ENCODE measurements at regions not wholly inside any gene's neighbourhood (a gene's known extent, or its start where the extent isn't known, plus 50 kb on each side); places are given as distances from the start of the nearest gene placed in this dataset.

DNA sequence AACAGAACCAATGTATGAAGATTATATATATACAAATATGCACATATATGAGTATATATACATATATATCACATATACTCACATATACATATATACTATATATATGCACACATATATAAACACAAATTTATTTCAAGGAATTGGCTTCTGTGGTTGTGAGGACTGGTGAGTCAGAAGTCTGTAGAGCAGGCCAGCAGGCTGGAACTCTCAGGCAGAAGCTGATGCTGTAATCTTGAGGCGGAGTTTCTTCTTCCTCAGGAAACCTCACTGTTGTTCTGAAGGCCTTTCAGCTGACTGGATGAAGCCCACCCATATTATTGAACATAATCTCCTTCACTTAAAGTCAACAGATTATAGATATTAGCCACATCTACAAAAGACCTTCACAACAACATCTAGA, 143.9 kb upstream of the CREB1 start:
- H3K4me1 ChIP-seq (ENCODE audit: control insufficient read depth, insufficient read depth, low read length): no peaks in the 10 kb centered on the region
- no peaks in the 10 kb centered on the region for H3K36me3 ChIP-seq (ENCODE audit: control insufficient read depth, insufficient read depth, low read length)
- no peak overlapping the region for H3K27ac ChIP-seq (ENCODE audit: low read depth, low read length)
- H3K27me3 ChIP-seq (ENCODE audit: control insufficient read depth, insufficient read depth, low read length): no peaks in the 10 kb centered on the region
- no peak overlapping the region for H3K9ac ChIP-seq (ENCODE audit: low read length)
- H3K4me3 ChIP-seq (ENCODE audit: low read length): no peak overlapping the region

DNA sequence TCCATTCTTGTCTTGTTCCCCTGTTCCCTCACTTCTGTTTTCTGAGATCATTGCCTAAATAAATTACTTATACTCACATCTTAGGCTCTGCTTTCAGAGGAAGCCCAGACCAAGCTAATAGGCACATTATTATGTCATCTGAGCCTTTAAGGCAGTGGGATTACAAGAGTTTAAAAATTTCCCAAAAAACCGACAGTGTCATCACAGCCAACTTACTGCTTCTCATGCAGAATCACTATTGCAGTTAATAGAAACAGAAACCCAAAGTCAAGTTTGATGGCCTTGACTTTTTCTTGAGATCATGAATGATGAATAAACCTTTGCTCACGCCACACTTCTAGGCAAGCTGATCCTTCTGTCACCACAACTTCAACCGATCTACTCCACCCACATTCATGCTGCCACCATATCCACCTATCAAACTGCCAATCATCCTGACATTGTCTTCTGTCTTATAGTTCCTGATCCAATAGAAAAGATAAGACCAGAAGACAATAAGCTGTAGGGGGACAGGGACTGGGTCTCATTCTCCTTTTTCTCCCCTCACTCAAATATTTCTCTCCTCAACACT, 142.7 kb upstream of the CREB1 start:
- Histone ChIP-seq H3K9ac (ENCODE audit: low read length) (no peak overlapping the region), H3K4me3 (ENCODE audit: low read length) (no peak overlapping the region), H3K4me1 (ENCODE audit: control insufficient read depth, insufficient read depth, low read length) (no peaks in the 10 kb centered on the region), H3K27ac (ENCODE audit: low read depth, low read length) (no peak overlapping the region), H3K36me3 (ENCODE audit: control insufficient read depth, insufficient read depth, low read length) (no peaks in the 10 kb centered on the region), H3K27me3 (ENCODE audit: control insufficient read depth, insufficient read depth, low read length) (no peaks in the 10 kb centered on the region)

DNA sequence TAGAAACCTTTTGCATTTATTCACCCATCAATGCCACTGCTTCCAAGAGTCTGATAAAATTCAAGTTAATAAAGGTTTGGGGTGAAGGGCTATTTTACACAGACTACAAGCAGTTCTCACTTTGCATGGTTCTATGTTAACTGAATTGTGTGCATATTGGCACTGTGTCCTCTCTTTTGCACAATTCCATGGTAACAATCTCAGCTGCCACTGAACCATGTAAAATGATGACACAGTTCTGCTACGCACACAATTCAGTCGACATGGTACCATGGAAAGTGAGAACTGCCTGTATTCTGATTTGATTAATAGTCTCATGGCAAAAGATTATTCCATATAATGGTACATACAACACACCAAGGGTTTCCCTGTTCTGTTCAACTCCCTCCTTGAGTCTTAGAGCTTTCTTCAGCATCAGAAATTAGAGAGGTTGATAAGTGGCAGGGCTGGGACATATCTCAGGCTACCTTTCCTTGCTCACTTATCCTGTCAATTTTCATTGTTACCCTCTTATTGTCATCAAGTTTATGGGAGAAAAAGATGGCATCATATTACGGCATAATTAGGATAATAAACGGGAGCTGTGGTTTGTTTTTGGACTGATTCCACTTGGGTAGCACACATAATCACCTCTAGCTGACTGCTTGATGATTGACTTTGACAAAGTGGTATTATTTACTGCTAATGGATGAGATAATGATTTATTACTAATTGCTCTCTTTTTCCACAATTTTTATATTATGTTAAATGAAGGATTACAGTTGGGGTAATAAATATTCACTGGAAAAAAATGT, 139.3 kb upstream of the CREB1 start:
- H3K27me3 ChIP-seq (ENCODE audit: control insufficient read depth, insufficient read depth, low read length): no peaks in the 10 kb centered on the region
- no peak overlapping the region for H3K27ac ChIP-seq (ENCODE audit: low read depth, low read length)
- H3K4me3 ChIP-seq (ENCODE audit: low read length): no peak overlapping the region
- H3K4me1 ChIP-seq (ENCODE audit: control insufficient read depth, insufficient read depth, low read length): no peaks in the 10 kb centered on the region
- no peaks in the 10 kb centered on the region for H3K36me3 ChIP-seq (ENCODE audit: control insufficient read depth, insufficient read depth, low read length)
- no peak overlapping the region for H3K9ac ChIP-seq (ENCODE audit: low read length)

DNA sequence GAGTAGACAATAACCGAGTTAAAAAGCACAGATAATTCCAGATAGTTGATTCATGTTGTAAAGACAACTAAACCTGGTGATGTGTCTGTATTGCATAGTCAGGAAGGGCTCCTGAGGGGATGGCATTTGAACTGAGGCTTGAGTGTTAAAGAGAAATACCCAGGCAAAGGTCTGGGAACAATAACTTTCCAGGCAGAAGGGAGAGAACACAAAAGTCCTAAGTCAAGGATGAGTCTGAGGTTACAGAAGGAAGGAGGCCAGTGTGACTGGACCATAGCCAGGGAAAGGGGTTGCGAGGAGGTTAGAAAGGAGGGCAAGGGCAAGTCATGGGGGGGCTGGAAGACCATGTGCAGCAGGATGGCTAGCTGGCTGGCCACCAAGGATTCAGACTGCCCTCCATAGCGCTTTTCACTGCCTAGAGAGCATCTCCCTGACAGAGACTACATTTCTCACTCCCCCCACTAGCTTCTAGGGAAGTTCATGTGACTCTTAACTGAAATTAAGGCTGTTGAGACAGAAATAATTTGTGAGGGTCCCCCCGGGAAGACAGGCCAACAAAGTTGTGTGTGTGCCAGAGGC, 135.5 kb upstream of the CREB1 start:
- H3K9ac ChIP-seq (ENCODE audit: low read length): no peak overlapping the region
- no peaks in the 10 kb centered on the region for H3K27me3 ChIP-seq (ENCODE audit: control insufficient read depth, insufficient read depth, low read length)
- H3K4me3 ChIP-seq (ENCODE audit: low read length): no peak overlapping the region
- H3K27ac ChIP-seq (ENCODE audit: low read depth, low read length): no peak overlapping the region
- no peaks in the 10 kb centered on the region for H3K4me1 ChIP-seq (ENCODE audit: control insufficient read depth, insufficient read depth, low read length)
- no peaks in the 10 kb centered on the region for H3K36me3 ChIP-seq (ENCODE audit: control insufficient read depth, insufficient read depth, low read length)

DNA sequence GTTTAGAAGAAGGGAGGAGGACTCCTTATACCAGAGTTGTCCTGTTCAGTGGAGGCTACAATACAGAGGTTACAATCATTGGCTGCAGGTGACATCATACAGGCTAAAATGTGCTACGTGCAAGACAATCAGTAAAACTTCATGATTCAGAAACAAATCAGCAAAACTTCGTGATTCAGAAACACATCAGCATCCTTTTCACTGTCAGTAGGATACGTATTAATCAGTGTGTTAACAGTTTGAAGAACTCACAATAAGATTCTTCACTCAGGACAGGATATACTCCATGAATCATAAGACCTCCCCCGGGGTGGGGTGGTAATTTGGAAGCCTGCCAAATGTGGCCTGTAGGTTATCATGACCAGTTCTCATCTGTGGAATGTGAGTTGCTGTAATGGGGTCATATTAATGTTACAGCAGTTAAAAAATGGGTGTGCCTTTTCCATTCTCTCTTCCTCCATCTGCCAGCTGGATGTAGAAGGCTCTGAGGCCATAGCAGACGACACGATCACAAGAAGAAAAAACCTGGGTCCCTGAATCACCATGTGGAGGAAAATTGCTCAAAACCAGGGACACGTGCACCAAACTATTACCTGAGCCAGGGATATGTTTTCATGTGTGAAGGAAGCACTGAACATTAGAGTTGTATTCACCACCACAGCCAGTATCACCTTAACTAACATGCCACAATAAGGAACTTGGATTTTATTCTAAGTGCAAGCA, 134.8 kb upstream of the CREB1 start:
- H3K36me3 ChIP-seq (ENCODE audit: control insufficient read depth, insufficient read depth, low read length): no peaks in the 10 kb centered on the region
- H3K4me3 ChIP-seq (ENCODE audit: low read length): no peak overlapping the region
- H3K27me3 ChIP-seq (ENCODE audit: control insufficient read depth, insufficient read depth, low read length): no peaks in the 10 kb centered on the region
- no peaks in the 10 kb centered on the region for H3K4me1 ChIP-seq (ENCODE audit: control insufficient read depth, insufficient read depth, low read length)
- no peak overlapping the region for H3K9ac ChIP-seq (ENCODE audit: low read length)
- H3K27ac ChIP-seq (ENCODE audit: low read depth, low read length): no peak overlapping the region

DNA sequence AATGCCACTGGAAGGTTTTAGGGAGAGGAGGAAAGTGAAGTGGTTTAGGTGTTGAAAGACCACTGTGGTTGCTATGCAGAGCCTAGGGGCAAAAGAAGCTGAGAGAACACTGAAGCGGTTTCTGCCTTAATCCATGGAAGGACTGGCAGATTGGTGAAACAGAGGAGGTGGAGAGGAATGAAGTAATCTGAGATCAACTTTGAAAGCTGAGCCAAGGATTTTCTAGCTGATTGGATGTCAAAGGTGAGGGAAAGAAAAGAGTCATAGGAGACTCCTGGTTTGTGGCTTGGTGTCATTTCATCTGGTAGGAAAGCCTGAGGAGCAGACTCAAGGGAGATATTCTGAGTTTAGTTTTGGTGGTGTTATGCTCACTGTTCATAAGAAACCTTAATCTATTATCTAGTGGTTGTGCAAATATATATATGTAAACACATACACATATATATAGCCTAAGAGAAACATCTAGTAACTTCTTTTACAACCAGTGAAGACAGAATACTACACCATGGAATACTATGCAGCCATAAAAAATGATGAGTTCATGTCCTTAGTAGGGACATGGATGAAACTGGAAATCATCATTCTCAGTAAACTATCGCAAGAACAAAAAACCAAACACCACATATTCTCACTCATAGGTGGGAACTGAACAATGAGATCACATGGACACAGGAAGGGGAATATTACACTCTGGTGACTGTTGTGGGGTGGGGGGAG, 134.1 kb upstream of the CREB1 start:
- Histone ChIP-seq H3K9ac (ENCODE audit: low read length) (no peak overlapping the region), H3K4me1 (ENCODE audit: control insufficient read depth, insufficient read depth, low read length) (no peaks in the 10 kb centered on the region), H3K4me3 (ENCODE audit: low read length) (no peak overlapping the region), H3K27ac (ENCODE audit: low read depth, low read length) (no peak overlapping the region), H3K27me3 (ENCODE audit: control insufficient read depth, insufficient read depth, low read length) (no peaks in the 10 kb centered on the region), H3K36me3 (ENCODE audit: control insufficient read depth, insufficient read depth, low read length) (no peaks in the 10 kb centered on the region)

DNA sequence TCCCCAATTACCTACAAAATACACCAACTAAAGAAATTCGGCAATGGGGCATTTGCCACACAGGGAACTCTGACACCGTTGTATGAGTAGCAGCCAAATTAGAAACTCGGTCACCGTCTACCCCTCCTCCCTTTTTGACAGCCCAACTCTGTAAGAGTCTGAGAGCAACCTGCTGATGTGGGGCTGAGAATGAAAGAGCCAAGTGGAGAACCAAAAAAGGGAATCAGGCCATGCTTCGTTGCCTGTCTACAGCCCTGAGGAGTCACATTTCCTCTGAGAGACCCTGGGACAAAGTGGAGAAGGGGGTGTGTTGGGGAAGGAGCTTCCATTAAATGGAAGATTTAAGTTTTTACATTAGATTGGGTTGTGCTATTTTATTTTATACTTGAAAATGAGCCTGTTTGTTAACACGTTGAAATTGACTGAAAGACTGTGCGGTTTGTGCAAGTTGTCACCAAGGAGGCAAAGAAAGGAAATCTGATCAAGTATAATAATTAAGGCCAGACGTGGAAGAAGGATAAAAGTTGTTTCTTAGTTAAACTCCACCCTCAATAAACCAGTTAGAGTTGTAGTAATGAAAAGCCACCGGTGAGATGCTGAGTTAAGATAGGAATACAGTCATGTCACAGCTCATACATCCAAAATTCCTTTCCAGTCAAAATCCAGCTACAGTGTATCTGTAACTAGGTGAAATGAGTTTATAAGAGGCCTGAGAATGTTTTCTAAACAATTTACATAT, 131.7 kb upstream of the CREB1 start:
- Histone ChIP-seq H3K4me1 (ENCODE audit: control insufficient read depth, insufficient read depth, low read length) (no peaks in the 10 kb centered on the region), H3K27me3 (ENCODE audit: control insufficient read depth, insufficient read depth, low read length) (no peaks in the 10 kb centered on the region), H3K27ac (ENCODE audit: low read depth, low read length) (no peak overlapping the region), H3K9ac (ENCODE audit: low read length) (no peak overlapping the region), H3K36me3 (ENCODE audit: control insufficient read depth, insufficient read depth, low read length) (no peaks in the 10 kb centered on the region), H3K4me3 (ENCODE audit: low read length) (no peak overlapping the region)

DNA sequence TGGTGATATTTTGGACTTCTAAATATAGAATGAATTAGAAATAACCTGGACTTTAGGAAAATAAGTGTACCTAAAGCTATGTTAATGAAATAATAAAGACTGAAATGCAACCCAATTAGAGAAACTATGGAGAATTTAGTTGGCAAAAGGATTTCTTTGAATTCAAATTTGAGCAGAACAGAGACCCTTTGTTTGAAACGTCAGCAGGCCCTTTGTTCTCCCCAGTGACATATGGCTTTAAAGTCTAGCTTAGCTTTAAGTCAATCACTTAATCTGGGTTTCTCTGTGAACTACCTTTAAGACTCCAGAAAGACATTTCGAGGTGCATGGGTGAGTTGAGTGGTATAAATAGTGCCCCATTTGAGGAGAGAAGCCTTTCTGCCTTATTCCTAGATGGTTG, 130.5 kb upstream of the CREB1 start:
- Histone ChIP-seq H3K27ac (ENCODE audit: low read depth, low read length) (no peak overlapping the region), H3K27me3 (ENCODE audit: control insufficient read depth, insufficient read depth, low read length) (no peaks in the 10 kb centered on the region), H3K36me3 (ENCODE audit: control insufficient read depth, insufficient read depth, low read length) (no peaks in the 10 kb centered on the region), H3K4me3 (ENCODE audit: low read length) (no peak overlapping the region), H3K4me1 (ENCODE audit: control insufficient read depth, insufficient read depth, low read length) (no peaks in the 10 kb centered on the region), H3K9ac (ENCODE audit: low read length) (no peak overlapping the region)

DNA sequence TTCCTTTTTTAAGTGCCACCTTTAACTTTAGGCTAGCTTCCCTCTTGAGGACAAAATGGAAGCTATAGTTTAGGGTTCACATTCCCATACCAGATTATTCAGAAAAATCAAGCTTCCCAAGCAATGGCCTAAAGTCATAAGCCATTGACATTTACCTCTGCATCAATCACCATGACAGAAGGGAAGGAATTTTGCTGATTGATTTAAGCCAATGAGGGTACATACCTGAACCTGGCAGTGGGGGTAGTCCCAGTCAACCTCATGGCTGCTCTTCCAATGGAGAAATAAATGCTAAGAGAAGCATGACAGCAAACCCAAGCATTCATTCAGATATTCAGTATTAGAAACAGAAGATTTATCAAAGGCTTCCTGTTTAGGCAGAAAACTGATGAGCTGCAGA, 128.4 kb upstream of the CREB1 start:
- no peak overlapping the region for H3K27ac ChIP-seq (ENCODE audit: low read depth, low read length)
- no peak overlapping the region for H3K4me3 ChIP-seq (ENCODE audit: low read length)
- no peak overlapping the region for H3K9ac ChIP-seq (ENCODE audit: low read length)
- no peaks in the 10 kb centered on the region for H3K27me3 ChIP-seq (ENCODE audit: control insufficient read depth, insufficient read depth, low read length)
- no peaks in the 10 kb centered on the region for H3K36me3 ChIP-seq (ENCODE audit: control insufficient read depth, insufficient read depth, low read length)
- no peaks in the 10 kb centered on the region for H3K4me1 ChIP-seq (ENCODE audit: control insufficient read depth, insufficient read depth, low read length)

DNA sequence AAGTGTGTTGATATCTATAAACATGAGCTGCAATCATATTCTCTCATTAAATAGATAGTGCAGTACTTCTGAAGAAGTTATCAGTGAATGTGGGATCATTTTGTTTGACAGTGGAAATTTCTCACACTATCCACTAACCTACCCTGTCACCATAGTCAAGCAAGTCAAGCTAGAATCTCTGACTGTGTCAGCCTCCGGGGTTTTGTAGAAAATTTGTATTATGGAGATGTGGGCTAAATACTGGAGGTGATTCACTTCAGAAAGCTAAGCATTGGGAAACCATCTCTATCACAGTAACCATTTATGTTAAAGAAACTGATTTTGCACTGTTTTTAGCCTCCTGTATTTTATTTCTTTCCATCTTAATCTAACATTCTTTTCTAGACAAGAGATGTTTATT, 126.6 kb upstream of the CREB1 start:
- H3K36me3 ChIP-seq (ENCODE audit: control insufficient read depth, insufficient read depth, low read length): no peaks in the 10 kb centered on the region
- no peak overlapping the region for H3K27ac ChIP-seq (ENCODE audit: low read depth, low read length)
- H3K4me1 ChIP-seq (ENCODE audit: control insufficient read depth, insufficient read depth, low read length): no peaks in the 10 kb centered on the region
- H3K9ac ChIP-seq (ENCODE audit: low read length): no peak overlapping the region
- H3K4me3 ChIP-seq (ENCODE audit: low read length): no peak overlapping the region
- H3K27me3 ChIP-seq (ENCODE audit: control insufficient read depth, insufficient read depth, low read length): no peaks in the 10 kb centered on the region

DNA sequence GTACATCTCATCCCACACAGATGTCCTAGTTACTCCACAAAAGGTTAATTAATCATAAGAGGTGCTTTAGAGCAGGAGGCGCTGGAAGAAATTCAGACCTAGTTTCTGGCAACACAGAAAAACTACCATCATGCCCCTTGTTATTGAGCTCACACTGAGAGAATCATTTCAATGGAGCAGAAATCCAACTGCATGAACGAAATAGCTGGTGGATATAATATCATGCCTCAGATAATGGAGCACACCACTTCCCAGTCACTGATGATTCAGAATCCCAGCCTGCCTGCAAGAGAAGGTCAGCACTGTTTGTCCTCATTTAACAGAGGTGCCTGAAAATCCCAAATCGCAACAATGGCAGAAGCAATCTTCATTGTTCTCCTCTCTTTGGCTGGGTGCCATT, 125.8 kb upstream of the CREB1 start:
- Histone ChIP-seq H3K27me3 (ENCODE audit: control insufficient read depth, insufficient read depth, low read length) (no peaks in the 10 kb centered on the region), H3K36me3 (ENCODE audit: control insufficient read depth, insufficient read depth, low read length) (no peaks in the 10 kb centered on the region), H3K4me1 (ENCODE audit: control insufficient read depth, insufficient read depth, low read length) (peaks cover 6% of the 10 kb centered on the region), H3K9ac (ENCODE audit: low read length) (no peak overlapping the region), H3K4me3 (ENCODE audit: low read length) (no peak overlapping the region), H3K27ac (ENCODE audit: low read depth, low read length) (no peak overlapping the region)

DNA sequence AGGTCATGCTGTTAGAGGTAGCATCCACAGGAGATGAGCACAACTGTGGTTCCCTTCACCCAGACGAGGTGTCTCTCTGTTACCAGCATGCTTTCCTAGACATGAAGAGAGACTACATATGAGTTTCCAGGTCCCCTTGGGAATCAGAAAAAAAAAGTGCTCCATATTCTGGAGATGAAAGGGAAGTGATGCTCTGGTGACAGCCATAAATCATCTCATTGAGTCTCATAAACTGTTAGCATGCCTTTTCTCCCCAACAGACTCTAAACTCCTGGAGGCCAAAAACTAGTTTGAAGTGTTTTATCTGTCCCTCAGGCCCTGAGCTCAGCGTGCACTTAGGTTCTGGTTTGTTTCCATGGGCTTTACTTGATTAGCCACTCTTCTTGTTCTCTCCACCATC, 124.6 kb upstream of the CREB1 start:
- Histone ChIP-seq H3K27ac (ENCODE audit: low read depth, low read length) (no peak overlapping the region), H3K36me3 (ENCODE audit: control insufficient read depth, insufficient read depth, low read length) (no peaks in the 10 kb centered on the region), H3K4me3 (ENCODE audit: low read length) (no peak overlapping the region)

More for the DNA sequence above, 124.6 kb upstream of the CREB1 start:
- H3K4me1 ChIP-seq (ENCODE audit: control insufficient read depth, insufficient read depth, low read length): peaks cover 7% of the 10 kb centered on the region
- H3K9ac ChIP-seq (ENCODE audit: low read length): no peak overlapping the region
- H3K27me3 ChIP-seq (ENCODE audit: control insufficient read depth, insufficient read depth, low read length): no peaks in the 10 kb centered on the region

Data from rectal smooth muscle tissue (tissue), 1 donor.